GM19025 (cell line): ENCODE measurements at regions not wholly inside any gene's neighbourhood (a gene's known extent, or its start where the extent isn't known, plus 50 kb on each side); places are given as distances from the start of the nearest gene placed in this dataset.

Experiments
- ATAC-seq: cut with Tn5 transposase; IDR thresholded peaks from one replicate; pipeline ENCODE4 v1.9.1; 2021; ENCODE audit warnings: mild to moderate bottlenecking, low read depth, moderate library complexity; ENCODE audit not compliant: unreplicated experiment

GRCh38 chr6:102411796-102412195, 1018.3 kb downstream of the GRIK2 start:
- ATAC-seq: no peak

GRCh38 chr6:102407886-102408741, 1014.6 kb downstream of the GRIK2 start:
- ATAC-seq: no peak

- ATAC-seq: no peak
These were observed 1012.4 kb downstream of the GRIK2 start for GRCh38 chr6:102405860-102406259.

GRCh38 chr6:102402635-102403329, 1009.3 kb downstream of the GRIK2 start:
- ATAC-seq: no peak

GRCh38 chr6:102398788-102399390, 1005.4 kb downstream of the GRIK2 start:
- ATAC-seq: no peak

- no peak for ATAC-seq
These were observed 997.0 kb downstream of the GRIK2 start for GRCh38 chr6:102390541-102390940.

GRCh38 chr6:102389994-102390393, 996.5 kb downstream of the GRIK2 start:
- no peak for ATAC-seq

- ATAC-seq: no peak
These were observed 994.0 kb downstream of the GRIK2 start for GRCh38 chr6:102387326-102388033.

- no peak for ATAC-seq
These were observed 987.7 kb downstream of the GRIK2 start for GRCh38 chr6:102381203-102381602.

GRCh38 chr6:102356170-102356569, 962.7 kb downstream of the GRIK2 start:
- ATAC-seq: no peak

GRCh38 chr6:102355578-102355977, 962.1 kb downstream of the GRIK2 start:
- ATAC-seq: no peak

GRCh38 chr6:102352552-102352951, 959.0 kb downstream of the GRIK2 start:
- no peak for ATAC-seq

- ATAC-seq: no peak
These were observed 951.3 kb downstream of the GRIK2 start for GRCh38 chr6:102344769-102345168.

GRCh38 chr6:102340311-102340710, 946.8 kb downstream of the GRIK2 start:
- ATAC-seq: no peak

GRCh38 chr6:102333736-102334135, 940.2 kb downstream of the GRIK2 start:
- no peak for ATAC-seq

- no peak for ATAC-seq
These were observed 934.3 kb downstream of the GRIK2 start for GRCh38 chr6:102327697-102328225.

GRCh38 chr6:102313699-102314098, 920.2 kb downstream of the GRIK2 start:
- ATAC-seq: no peak

- no peak for ATAC-seq
These were observed 916.2 kb downstream of the GRIK2 start for GRCh38 chr6:102309700-102310099.

- ATAC-seq: no peak
These were observed 906.8 kb downstream of the GRIK2 start for GRCh38 chr6:102300350-102300749.

- no peak for ATAC-seq
These were observed 904.5 kb downstream of the GRIK2 start for GRCh38 chr6:102298051-102298450.
